NCI-H446 treated with DMSO at 0.1 percent for 48 hours (cell line): ENCODE measurements at regions not wholly inside any gene's neighbourhood (a gene's known extent, or its start where the extent isn't known, plus 50 kb on each side); places are given as distances from the start of the nearest gene placed in this dataset.

ENCODE experiments used
- DNase-seq: peaks from one replicate; lab custom pipeline; 2025; lab: John Stamatoyannopoulos, UW

- no peak for DNase-seq
Measured at GRCh38 chr6:81238390-81238789, 514.1 kb downstream of the TENT5A start.

DNA sequence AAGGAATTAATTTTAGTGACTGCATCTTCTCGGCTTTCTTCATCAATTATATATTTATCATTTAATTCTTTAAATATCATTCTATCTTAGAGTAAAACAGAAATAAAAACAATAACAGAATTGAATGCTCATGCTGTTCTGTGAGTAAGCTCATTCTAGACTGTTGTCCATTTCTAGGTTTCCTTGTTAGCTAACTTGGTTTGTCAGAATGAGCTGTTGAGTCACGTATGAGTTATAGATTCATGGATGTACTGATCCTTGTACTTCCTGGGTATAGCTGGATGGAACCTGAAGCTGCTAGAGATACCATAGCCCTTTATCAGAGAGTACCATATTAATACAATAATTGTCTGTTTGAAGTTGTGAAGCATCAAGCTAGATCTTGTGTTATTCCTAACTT is 515.3 kb downstream of the TENT5A start:
- DNase-seq, result no peak

GRCh38 chr6:81235512-81235911 is 517.0 kb downstream of the TENT5A start:
- no peak for DNase-seq

GRCh38 chr6:81233990-81234389 is 518.5 kb downstream of the TENT5A start:
- no peak for DNase-seq

DNA sequence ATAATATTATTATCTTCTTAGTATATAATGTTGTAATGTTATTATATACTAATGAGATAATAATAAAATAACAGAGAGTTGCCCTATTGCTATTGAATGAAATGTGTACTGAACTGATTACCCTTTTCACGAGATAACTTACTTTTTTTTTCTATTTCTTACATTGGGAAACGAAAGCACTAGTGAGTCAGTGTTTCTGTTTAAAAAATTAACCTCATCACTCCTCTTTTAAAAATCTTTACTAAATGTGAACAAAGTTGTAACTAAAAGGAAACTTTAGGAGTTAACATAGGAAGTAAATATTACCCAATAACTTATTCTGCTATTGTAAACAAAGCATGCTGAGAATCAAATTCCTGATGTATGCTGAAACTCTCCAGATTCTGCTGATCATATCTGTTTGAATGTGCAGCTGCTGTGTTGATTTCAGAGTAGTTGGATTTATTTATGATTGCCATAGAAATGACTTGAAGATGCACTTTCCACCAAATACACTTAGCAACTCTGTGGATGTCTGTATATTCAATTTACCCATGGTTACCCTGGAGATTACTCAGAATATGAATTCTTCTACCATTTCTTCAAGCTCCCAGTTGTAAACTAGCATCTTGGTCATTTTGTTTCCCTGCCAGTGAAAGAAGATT is 523.4 kb downstream of the TENT5A start:
- no peak for DNase-seq

- DNase-seq, result no peak
Measured at GRCh38 chr6:81226957-81227356, 525.5 kb downstream of the TENT5A start.

DNA sequence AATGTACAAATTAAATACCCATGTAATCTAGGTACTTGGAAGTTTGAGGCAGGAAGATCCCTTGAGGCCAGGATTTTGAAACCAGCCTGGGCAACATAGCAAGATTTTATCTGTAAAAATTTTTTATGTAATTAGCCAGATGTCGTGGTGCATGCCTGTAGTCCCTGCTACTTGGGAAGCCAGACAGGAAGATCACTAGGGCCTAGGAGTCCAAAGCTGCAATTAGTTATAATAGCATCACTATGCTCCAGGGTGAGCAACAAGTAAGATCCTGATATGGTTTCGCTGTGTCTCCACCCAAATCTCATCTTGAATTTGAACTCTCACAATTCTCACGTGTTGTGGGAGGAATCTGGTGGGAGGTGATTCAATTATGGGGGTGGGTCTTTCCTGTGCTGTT is 535.8 kb downstream of the TENT5A start:
- no peak for DNase-seq

DNA sequence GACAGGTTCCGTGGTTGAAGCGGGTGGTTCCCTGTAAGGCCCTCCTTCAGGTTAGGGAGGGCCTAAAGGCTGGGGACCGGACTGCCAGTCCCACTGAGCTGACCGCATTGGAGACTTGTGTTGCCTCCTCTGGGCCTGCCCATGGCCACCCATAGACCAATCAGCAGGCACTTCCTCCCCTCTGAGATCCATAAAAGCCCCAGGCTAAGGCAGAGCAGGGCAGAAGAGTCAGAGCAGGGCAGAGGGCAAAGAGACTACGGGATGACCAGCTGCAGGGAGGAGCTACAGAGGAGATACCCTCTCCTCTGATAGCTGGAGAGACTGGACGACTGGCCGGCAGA is 537.4 kb downstream of the TENT5A start:
- no peak for DNase-seq

GRCh38 chr6:81214414-81215091 is 537.9 kb downstream of the TENT5A start:
- no peak for DNase-seq

GRCh38 chr6:81204731-81205130 is 547.8 kb downstream of the TENT5A start:
- no peak for DNase-seq

DNA sequence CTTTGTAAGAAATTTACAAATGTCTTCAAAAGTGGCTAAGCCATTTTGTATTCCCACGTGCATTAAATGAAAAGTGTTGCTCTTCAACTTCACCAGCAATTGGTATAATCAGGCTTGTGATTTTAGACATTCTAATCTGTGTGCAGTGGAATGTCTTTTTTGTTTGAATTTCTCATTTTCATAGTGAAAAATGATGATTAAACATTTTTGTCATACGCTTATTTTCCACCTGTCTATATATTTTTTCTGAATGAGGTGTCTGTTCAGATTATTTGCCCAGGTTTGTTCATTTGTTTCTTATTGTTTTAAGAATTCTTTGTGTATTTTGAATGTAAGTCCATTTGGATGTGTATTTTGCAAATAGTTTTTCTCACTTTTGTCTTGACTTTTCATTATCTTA is 558.1 kb downstream of the TENT5A start:
- DNase-seq, result no peak

DNA sequence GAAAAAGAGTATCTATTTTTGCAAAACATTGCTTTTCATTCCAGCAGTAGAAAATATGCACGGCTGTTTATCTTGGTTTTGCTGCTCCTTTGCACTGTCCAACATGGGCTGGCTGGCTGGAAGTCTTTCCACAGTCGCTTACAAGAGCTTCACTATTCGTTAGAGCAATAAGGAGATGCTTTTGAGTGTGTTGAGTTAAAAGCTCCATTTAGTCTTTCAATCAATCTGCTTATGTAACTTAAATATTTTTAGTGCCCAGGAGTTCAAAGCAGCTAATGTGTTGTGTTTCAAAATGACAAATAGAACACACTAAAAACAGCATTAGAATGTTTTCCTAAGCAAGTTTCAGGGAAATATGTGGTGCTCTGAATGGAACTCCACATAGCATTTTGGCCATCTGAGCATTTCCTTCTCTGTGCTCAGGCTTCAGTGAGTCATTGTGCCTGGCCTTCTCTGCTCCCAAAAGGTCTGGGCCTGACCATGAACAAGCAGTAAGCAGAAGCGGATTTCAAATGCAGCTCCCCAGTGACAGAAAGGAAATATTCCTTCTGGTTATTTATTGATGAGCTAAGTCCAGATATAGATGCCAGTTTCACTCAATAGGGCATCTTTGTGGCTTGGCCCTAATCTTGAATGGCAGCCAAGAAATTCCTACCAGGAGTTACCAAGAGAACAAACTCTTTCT is 580.3 kb downstream of the TENT5A start:
- no peak for DNase-seq

DNA sequence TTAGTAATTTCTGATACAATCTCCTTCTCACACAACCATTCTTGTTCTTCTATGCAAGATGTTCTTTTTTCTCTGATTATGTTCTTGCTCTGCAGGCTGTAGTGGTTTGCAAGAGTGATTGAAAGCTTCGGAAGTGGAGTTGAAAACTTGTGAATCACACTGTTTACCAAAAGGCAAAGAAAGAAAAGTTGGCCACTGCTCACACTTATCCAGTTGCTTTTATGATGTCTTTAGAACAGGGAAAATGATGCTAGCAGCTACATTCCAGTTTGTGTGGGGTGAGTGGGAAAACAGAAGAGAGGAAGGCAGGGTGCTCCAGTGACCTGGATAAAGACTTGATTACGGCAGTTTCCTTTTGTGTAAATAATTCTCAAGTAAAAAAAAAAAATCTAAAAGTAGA is 583.3 kb downstream of the TENT5A start:
- DNase-seq, result no peak

DNA sequence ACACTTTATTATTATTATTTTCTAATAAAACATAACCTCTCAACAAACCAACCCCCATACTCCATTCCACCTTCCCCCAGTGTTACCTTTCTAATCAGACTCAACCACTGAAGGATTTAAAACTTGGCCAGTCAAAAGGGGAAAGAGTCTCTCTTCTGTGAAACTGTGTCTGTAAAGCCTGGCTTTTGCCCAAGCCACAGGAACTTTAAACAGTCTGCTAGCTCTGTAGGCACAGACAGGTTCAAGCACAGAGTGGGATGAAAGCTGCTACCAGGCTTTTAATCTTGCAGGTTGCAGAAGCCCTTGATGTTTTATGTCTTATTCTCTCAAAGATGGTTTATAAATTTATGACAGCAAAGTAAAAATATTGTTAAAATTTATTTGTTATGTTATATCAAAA is 585.7 kb downstream of the TENT5A start:
- DNase-seq, result no peak

- no peak for DNase-seq
Measured at GRCh38 chr6:81158956-81159355, 593.5 kb downstream of the TENT5A start.

DNA sequence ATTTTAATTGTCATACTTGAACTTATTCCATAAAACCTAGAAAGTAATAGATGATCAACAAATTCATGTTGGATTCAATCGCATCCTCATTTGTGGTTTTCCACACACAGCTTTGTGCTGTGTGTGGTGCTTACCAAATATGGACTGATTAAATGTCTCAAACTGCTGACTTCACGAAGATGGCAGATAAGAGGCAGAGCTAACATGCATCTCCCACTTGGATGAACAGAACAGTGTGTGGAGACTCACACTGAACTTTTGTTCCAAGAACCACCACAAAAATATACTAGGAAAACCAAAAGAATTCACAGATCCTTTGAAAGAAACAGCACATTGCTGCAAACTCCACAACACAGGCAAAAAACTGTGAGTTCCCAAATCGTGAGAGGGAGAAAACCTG is 603.7 kb downstream of the TENT5A start:
- no peak for DNase-seq

DNA sequence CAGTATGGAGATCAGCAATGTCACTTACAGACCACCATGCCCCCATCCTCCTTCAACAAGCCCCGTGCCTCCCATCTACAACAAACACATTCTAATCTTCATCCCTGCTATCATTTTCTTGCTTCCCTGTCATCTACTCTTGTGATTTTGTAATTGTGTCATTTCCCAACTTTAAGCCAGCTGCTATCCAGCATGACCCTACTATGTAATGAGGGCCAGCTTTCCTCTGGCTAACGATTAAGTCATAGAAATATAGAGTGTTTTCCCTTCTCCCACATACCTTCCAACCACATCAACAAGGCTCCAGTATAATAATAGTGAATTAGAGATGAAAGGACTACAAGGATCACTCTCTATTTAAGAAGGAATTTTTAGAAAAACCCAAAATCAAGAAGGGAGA is 607.0 kb downstream of the TENT5A start:
- DNase-seq, result no peak

- no peak for DNase-seq
Measured at GRCh38 chr6:81144346-81144745, 608.1 kb downstream of the TENT5A start.

DNA sequence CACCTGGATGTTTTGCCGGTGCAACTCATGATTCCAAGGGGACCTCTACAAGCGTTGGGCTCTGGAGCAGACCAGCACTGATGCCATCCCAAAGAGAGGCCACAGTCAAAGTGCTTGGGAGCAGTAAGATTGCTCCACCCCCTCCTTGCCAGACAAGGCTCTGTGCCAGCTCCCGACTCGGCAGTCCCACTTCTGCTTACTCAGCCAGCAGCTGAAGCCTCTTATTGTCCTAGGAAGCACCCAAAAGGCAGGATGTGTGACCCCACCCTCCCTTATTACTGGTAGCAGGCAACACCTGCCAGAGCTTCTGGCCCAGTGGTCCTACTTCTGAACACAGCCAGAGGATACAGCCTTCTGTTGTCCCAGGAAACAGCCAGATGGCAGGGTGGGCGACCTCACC is 614.2 kb downstream of the TENT5A start:
- DNase-seq, result no peak

GRCh38 chr6:81130969-81131368 is 621.5 kb downstream of the TENT5A start:
- DNase-seq, result no peak

- no peak for DNase-seq
Measured at GRCh38 chr6:81130061-81130460, 622.4 kb downstream of the TENT5A start.

GRCh38 chr6:81128671-81129070 is 623.8 kb downstream of the TENT5A start:
- no peak for DNase-seq

DNA sequence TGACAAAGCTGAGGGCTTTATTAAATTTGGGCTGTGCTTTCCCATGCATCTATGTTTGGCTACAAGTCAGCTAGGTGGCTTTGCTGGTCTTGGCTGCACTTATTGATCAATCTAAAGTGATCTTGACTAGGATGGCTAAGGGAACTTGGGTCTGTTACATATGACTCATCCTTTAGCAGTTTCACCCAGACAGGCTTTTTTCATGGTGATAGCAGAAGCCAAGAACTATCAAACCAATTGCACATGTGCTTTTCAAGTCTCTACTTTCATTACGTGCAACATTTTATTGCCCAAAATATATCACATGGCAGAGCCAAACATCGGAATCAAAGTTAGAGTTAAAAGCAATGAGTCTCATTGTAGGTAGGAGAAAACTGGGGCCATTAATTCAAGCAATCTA is 626.3 kb downstream of the TENT5A start:
- DNase-seq, result no peak

DNA sequence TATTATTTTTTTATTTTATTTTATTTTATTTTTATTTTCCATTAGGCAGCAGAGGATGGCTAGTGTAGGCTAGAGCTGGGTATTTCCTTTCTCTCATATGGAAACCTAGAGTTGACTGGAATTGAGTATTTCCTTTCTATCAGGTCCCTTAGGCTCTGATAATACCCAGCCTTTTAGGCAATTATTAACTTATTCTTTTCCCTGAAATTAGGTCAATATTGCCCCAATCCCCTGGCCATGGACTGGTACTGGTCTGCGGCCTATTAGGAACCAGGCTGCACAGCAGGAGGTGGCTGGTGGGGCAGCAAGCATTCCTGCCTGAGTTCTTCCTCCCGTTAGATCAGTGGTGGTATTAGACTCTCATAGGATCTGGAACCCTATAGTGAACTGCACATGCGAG is 632.2 kb downstream of the TENT5A start:
- no peak for DNase-seq
